ENCODE measurements at regions not wholly inside any gene's neighbourhood (a gene's known extent, or its start where the extent isn't known, plus 50 kb on each side); places are given as distances from the start of the nearest gene placed in this dataset.

GRCh38 chr6:40263970-40264369, 323.2 kb downstream of the LRFN2 start:
- no peak overlapping the region for H3K27ac Mint-ChIP-seq
- no peaks in the 10 kb centered on the region for H3K4me1 Mint-ChIP-seq
- ChIA-PET POLR2A (no interaction called here), CTCF (no interaction called here)
- intact Hi-C loops (cut with micrococcal nuclease) = no loop called here
- no peak overlapping the region for H3K4me3 Mint-ChIP-seq
- no peak for ATAC-seq (ENCODE audit: low read depth)
- DNase-seq = no peak
- no peak for TF ChIP-seq CTCF (IDR thresholded peaks at IDR 0.05)
- peaks cover 8% of the 10 kb centered on the region for H3K9me3 Mint-ChIP-seq
- H3K27me3 Mint-ChIP-seq = peaks cover 4% of the 10 kb centered on the region
- no peaks in the 10 kb centered on the region for H3K36me3 Mint-ChIP-seq (ENCODE audit: low read depth)

- CTCF ChIA-PET = no interaction called here
- POLR2A ChIA-PET = no interaction called here
- DNase-seq (no peak), ATAC-seq (ENCODE audit: low read depth) (no peak)
- intact Hi-C loops (cut with micrococcal nuclease) = no loop called here
- peaks cover 8% of the 10 kb centered on the region for H3K9me3 Mint-ChIP-seq
- H3K4me3 Mint-ChIP-seq = no peak overlapping the region
- H3K27ac Mint-ChIP-seq = no peak overlapping the region
- no peak for TF ChIP-seq CTCF (IDR thresholded peaks at IDR 0.05)
- H3K4me1 Mint-ChIP-seq = no peaks in the 10 kb centered on the region
- H3K27me3 Mint-ChIP-seq = peaks cover 4% of the 10 kb centered on the region
- no peaks in the 10 kb centered on the region for H3K36me3 Mint-ChIP-seq (ENCODE audit: low read depth)
Measured at GRCh38 chr6:40262363-40262762, 324.8 kb downstream of the LRFN2 start.

GRCh38 chr6:40258531-40258930, 324.3 kb upstream of the MOCS1 start:
- POLR2A ChIA-PET = no interaction called here
- Mint-ChIP-seq H3K4me3 (no peak overlapping the region), H3K36me3 (ENCODE audit: low read depth) (no peaks in the 10 kb centered on the region), H3K9me3 (peaks cover 8% of the 10 kb centered on the region), H3K4me1 (no peaks in the 10 kb centered on the region), H3K27me3 (peaks cover 2% of the 10 kb centered on the region), H3K27ac (no peak overlapping the region)
- ATAC-seq (ENCODE audit: low read depth) (no peak), DNase-seq (no peak)
- CTCF ChIA-PET = no interaction called here
- intact Hi-C loops (cut with micrococcal nuclease) = no loop called here
- TF ChIP-seq CTCF (IDR thresholded peaks at IDR 0.05) = no peak

GRCh38 chr6:40256831-40257230, 322.6 kb upstream of the MOCS1 start:
- intact Hi-C loops (cut with micrococcal nuclease) = no loop called here
- TF ChIP-seq CTCF (IDR thresholded peaks at IDR 0.05) = no peak
- DNase-seq (no peak), ATAC-seq (ENCODE audit: low read depth) (no peak)
- no peak overlapping the region for H3K4me3 Mint-ChIP-seq
- H3K36me3 Mint-ChIP-seq (ENCODE audit: low read depth) = no peaks in the 10 kb centered on the region
- no peak overlapping the region for H3K27ac Mint-ChIP-seq
- ChIA-PET CTCF (no interaction called here), POLR2A (no interaction called here)
- H3K27me3 Mint-ChIP-seq = peaks cover 2% of the 10 kb centered on the region
- H3K4me1 Mint-ChIP-seq = no peaks in the 10 kb centered on the region
- peaks cover 8% of the 10 kb centered on the region for H3K9me3 Mint-ChIP-seq

GRCh38 chr6:40256224-40256623, 322.0 kb upstream of the MOCS1 start:
- POLR2A ChIA-PET = no interaction called here
- H3K27ac Mint-ChIP-seq = no peak overlapping the region
- DNase-seq = no peak
- TF ChIP-seq CTCF (IDR thresholded peaks at IDR 0.05) = no peak
- no peaks in the 10 kb centered on the region for H3K36me3 Mint-ChIP-seq (ENCODE audit: low read depth)
- no peak for ATAC-seq (ENCODE audit: low read depth)
- H3K4me3 Mint-ChIP-seq = no peak overlapping the region
- CTCF ChIA-PET = no interaction called here
- peaks cover 3% of the 10 kb centered on the region for H3K4me1 Mint-ChIP-seq
- H3K9me3 Mint-ChIP-seq = peaks cover 8% of the 10 kb centered on the region
- intact Hi-C loops (cut with micrococcal nuclease) = no loop called here
- H3K27me3 Mint-ChIP-seq = peaks cover 2% of the 10 kb centered on the region

Measured in activated B cell treated with CpG ODN at 0.5 μM for 24 hours (primary cell).